ENCODE measurements at regions not wholly inside any gene's neighbourhood (a gene's known extent, or its start where the extent isn't known, plus 50 kb on each side); places are given as distances from the start of the nearest gene placed in this dataset.

DNA sequence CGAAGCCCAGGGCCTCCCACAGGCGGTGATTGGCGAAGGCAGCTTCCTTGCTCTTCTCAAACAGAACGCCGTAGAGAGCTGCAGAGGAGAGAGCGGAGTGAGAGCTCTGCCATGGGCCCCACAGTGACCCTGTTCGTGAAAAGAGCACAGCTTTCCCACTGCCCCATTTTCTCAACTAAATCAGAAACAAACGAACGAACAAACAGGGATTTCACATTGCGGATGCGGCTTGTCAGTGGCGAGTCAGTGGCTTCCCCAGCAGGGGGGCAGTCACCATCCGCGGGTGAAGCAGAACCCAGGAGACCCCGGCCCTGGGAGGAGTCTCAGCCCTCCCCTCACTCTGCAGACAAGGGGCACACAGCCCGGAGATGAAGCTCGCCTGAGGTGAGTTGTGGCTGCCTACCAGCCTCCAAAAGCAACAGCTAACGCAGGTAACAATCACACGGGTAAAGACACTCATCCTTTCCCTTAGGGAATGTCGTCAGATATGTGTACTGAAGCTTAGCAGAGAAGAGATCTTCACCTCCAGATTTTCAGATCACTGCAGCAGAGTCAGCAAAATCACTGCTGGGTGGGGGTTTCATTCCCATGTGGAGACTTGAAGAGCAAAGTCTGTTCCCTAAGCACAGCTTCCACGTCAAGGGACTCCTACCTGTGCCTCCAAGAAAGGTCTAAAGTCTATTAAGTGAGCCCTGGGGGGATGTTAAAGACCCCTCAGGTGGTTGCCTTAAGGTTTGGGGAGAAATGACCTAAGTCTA is 51.2 kb upstream of the GPR31 start:
- TF ChIP-seq HDGF (IDR thresholded peaks at IDR 0.05; ENCODE audit: borderline replicate concordance) (no peak), FOXA1 (IDR thresholded peaks at IDR 0.05) (no peak), TARDBP (IDR thresholded peaks at IDR 0.05) (no peak), SP1 (IDR thresholded peaks at IDR 0.05) (no peak), FOXM1 (IDR thresholded peaks at IDR 0.05; ENCODE audit: borderline replicate concordance) (no peak), ELF4 (IDR thresholded peaks at IDR 0.05) (no peak), CTBP1 (IDR thresholded peaks at IDR 0.05; ENCODE audit: borderline replicate concordance) (no peak), BHLHE40 (IDR thresholded peaks at IDR 0.05; ENCODE audit: borderline replicate concordance) (no peak), NFRKB (IDR thresholded peaks at IDR 0.05) (no peak), LEF1 (IDR thresholded peaks at IDR 0.05; ENCODE audit: borderline replicate concordance) (no peak), FOXK2 (IDR thresholded peaks at IDR 0.05) (no peak)
- TF ChIP-seq, protein P1, sequence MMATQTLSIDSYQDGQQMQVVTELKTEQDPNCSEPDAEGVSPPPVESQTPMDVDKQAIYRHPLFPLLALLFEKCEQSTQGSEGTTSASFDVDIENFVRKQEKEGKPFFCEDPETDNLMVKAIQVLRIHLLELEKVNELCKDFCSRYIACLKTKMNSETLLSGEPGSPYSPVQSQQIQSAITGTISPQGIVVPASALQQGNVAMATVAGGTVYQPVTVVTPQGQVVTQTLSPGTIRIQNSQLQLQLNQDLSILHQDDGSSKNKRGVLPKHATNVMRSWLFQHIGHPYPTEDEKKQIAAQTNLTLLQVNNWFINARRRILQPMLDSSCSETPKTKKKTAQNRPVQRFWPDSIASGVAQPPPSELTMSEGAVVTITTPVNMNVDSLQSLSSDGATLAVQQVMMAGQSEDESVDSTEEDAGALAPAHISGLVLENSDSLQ (IDR thresholded peaks at IDR 0.05), result no peak
- ChIA-PET POLR2A (interaction anchor here (0.9 kb wide), 1 partner anchor 142 kb away, joined by 3 read pairs; no protein-coding TSS in a partner anchor), CTCF (no interaction called here)
- DNase-seq (ENCODE audit: extremely low spot score), result no peak

- DNase-seq (ENCODE audit: extremely low spot score), result no peak
- TF ChIP-seq BHLHE40 (IDR thresholded peaks at IDR 0.05; ENCODE audit: borderline replicate concordance) (no peak), L3MBTL2 (conservative IDR thresholded peaks at IDR 0.05) (no peak), SUZ12 (IDR thresholded peaks at IDR 0.05) (no peak), NFRKB (IDR thresholded peaks at IDR 0.05) (no peak), CTBP1 (IDR thresholded peaks at IDR 0.05; ENCODE audit: borderline replicate concordance) (no peak), FOXM1 (IDR thresholded peaks at IDR 0.05; ENCODE audit: borderline replicate concordance) (no peak), ARNT (IDR thresholded peaks at IDR 0.05) (no peak), LEF1 (IDR thresholded peaks at IDR 0.05; ENCODE audit: borderline replicate concordance) (no peak), FOXA1 (IDR thresholded peaks at IDR 0.05) (no peak)
- TF ChIP-seq, protein P1 (IDR thresholded peaks at IDR 0.05), result no peak
- ChIA-PET POLR2A (interaction anchor here (0.9 kb wide), 1 partner anchor 142 kb away, joined by 3 read pairs; no protein-coding TSS in a partner anchor), CTCF (no interaction called here)
Observed at GRCh38 chr6:167209577-167209975, 51.8 kb upstream of the GPR31 start.

DNA sequence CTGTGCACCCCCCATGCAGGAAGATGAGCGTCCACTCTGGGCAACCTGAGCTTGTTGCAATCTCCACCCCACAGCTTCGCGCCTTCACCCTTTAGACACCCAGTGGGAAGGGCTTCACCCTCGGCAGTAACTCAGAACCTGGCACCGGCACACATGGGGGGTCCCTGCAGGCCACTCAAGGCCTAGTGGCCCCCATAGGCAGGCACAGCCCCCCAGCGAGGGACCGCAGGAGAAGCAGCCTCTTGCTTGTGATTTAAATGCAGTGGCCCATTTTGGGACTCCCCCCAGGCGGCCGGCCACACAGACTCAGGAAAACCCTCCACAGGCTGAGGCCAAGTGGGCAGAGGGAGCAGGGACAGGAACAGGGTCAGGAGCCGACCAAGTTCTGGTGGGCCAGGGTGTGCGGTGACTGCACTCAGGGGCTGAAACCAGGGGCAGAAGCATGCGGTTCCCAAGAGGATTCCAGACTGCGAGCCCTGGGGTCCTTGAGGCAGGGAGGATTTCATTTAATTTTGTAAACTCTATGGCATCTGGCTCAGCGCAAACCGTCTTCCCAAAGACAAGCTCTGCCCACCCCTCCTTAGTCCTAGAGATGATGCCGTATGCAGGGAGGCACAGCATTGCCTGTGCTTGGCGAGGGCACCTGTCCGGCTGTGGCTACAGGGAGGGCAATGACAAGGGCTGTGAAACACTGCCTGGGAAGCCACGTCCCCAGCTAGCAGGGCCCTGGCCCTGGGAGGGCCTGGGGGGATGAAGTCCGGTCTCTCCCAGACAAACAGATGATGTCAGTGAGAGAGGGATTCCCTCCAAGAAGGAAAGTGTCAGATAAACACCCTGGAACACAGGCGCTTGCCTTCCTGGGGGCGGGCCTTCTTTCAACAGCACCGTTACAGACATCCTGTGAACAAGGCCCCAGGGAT is 52.9 kb upstream of the GPR31 start:
- POLR2A ChIA-PET, result no interaction called here
- CTCF ChIA-PET, result interaction anchor here (0.6 kb wide), 1 partner anchor 266 kb away, joined by 12 read pairs; no protein-coding TSS in a partner anchor
- no peak for DNase-seq (ENCODE audit: extremely low spot score)
- TF ChIP-seq CTBP1 (IDR thresholded peaks at IDR 0.05; ENCODE audit: borderline replicate concordance) (no peak), HDGF (IDR thresholded peaks at IDR 0.05; ENCODE audit: borderline replicate concordance) (no peak), NFRKB (IDR thresholded peaks at IDR 0.05) (no peak), TARDBP (IDR thresholded peaks at IDR 0.05) (no peak), FOXM1 (IDR thresholded peaks at IDR 0.05; ENCODE audit: borderline replicate concordance) (no peak), L3MBTL2 (conservative IDR thresholded peaks at IDR 0.05) (no peak), LEF1 (IDR thresholded peaks at IDR 0.05; ENCODE audit: borderline replicate concordance) (no peak), SP1 (IDR thresholded peaks at IDR 0.05) (no peak), ELF4 (IDR thresholded peaks at IDR 0.05) (no peak), FOXA1 (IDR thresholded peaks at IDR 0.05) (no peak), SUZ12 (IDR thresholded peaks at IDR 0.05) (no peak), BHLHE40 (IDR thresholded peaks at IDR 0.05; ENCODE audit: borderline replicate concordance) (no peak), ZNF384 (IDR thresholded peaks at IDR 0.05) (no peak), FOXK2 (IDR thresholded peaks at IDR 0.05) (no peak), ARNT (IDR thresholded peaks at IDR 0.05) (no peak)
- TF ChIP-seq, protein P1 (IDR thresholded peaks at IDR 0.05), result no peak

DNA sequence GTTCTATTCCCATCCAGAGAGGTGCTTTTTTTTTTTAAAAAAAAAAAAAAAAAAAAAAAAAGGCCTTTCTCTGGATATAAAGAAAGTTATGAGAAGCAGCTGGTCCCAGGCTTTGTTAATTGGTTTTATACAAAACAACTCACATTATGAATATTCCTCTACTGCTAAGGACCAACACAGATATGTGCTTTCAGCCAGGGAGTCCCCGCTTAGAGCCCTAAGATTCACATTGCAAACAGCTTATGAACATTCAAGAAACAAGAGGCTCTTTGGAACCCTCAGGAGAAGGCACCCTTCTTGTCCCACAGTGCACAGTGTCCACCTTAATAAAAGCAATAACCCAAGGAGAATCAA is 53.5 kb upstream of the GPR31 start:
- no peak for TF ChIP-seq ARNT (IDR thresholded peaks at IDR 0.05)
- TF ChIP-seq, protein P1 (IDR thresholded peaks at IDR 0.05), result no peak
- ChIA-PET CTCF (interaction anchor here (1.4 kb wide), 1 partner anchor 140 kb away, joined by 4 read pairs; no protein-coding TSS in a partner anchor), POLR2A (no interaction called here)
- no peak for DNase-seq (ENCODE audit: extremely low spot score)
